Activated CD4-positive, CD25-positive, alpha-beta regulatory T cell treated with anti-CD3 and anti-CD28 coated beads, Interleukin-2, amount 50 U/mL, for 16 hours (primary cell): ENCODE measurements at regions not wholly inside any gene's neighbourhood (a gene's known extent, or its start where the extent isn't known, plus 50 kb on each side); places are given as distances from the start of the nearest gene placed in this dataset.

Experiments
- DNase-seq: peaks from one replicate; pipeline ENCODE4 v3.0.0-alpha.2; 2020; ENCODE audit warnings: low read depth, low spot score

GRCh38 chr7:32147546-32148268 is 77.5 kb upstream of the PDE1C start:
- no peak for DNase-seq

DNA sequence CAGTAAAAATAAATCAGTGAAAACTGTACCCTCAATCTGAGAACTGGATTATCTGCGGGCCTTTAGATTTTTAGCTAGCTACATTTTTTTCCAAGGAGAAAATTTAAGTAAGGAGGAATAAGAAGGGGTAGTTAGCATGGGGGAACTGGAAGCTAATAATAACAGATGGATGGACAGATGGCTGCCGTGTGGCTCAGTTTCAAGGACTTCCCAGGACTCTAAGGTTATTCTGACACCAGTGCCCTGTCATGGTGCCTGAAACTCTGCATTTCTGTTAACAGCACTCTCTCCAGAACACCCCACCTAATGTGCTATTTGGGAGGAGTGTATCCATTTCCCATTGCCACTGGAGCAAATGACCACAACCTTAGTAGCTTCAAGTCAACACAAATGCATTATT is 75.7 kb upstream of the PDE1C start:
- DNase-seq = no peak

- DNase-seq = no peak
These were observed 74.5 kb upstream of the PDE1C start for GRCh38 chr7:32144676-32145075.

GRCh38 chr7:32143301-32143700 is 73.1 kb upstream of the PDE1C start:
- no peak for DNase-seq

DNA sequence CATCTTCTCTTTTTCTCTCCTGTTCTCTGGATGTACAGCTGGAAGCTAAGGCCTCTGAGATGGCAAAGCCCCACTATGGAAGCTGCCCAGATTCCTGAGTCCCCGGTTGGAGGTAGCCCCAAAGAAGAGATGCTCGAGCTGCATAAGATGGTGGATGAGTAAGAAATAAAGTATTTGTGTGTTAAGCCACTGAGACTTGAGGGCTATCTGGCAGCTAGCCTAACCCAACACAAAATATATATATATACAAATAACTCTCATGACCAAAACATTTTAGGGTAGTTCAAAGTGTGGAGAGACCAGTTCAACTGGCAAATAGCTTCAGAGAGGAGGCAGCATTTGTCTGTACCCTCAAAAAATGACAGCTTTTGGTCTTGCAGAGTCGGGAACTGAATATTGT is 72.4 kb upstream of the PDE1C start:
- DNase-seq = no peak

- no peak for DNase-seq
These were observed 70.2 kb upstream of the PDE1C start for GRCh38 chr7:32140210-32140939.

- DNase-seq = no peak
These were observed 66.9 kb upstream of the PDE1C start for GRCh38 chr7:32137059-32137458.

GRCh38 chr7:32131091-32131490 is 60.9 kb upstream of the PDE1C start:
- no peak for DNase-seq

GRCh38 chr7:32126843-32127242 is 56.6 kb upstream of the PDE1C start:
- no peak for DNase-seq
